ENCODE measurements at regions not wholly inside any gene's neighbourhood (a gene's known extent, or its start where the extent isn't known, plus 50 kb on each side); places are given as distances from the start of the nearest gene placed in this dataset.

DNA sequence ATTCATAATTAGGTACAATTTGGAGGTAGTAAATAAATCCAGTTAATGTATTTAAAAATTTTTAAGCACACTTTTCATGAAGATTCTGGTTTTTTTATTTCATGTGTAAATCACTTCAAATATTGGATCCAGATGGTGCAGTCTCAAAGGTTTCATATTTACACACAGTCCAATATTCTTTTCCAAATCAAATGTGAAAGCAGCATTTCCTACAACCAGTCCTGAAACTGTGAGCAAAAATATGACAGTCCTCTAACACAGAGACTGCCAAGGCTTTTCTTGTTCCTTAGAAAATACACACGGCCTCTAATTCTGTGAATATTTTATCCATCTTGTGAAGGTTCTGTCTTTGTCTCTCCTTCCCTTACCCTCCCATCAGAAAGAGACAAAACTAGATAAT lies 645.9 kb downstream of the ARL4A start:
- TF ChIP-seq POLR2AphosphoS5 (IDR thresholded peaks at IDR 0.05; ENCODE audit: low read depth, low read length) (no peak), TAF1 (IDR thresholded peaks at IDR 0.05; ENCODE audit: borderline replicate concordance, insufficient read depth, low read length) (no peak), REST (IDR thresholded peaks at IDR 0.05; ENCODE audit: insufficient read depth in 1 of 2, low read depth in 2 of 2, low read length in 2 of 2) (no peak), FOXP2 (optimal IDR thresholded peaks at IDR 0.05; ENCODE audit: borderline replicate concordance, extremely low read depth, extremely low read length, insufficient read depth) (no peak), SIN3A (IDR thresholded peaks at IDR 0.05; ENCODE audit: borderline replicate concordance, insufficient read depth, low read length) (no peak)
